Suprapubic skin (tissue), 3 donors: ENCODE measurements at regions not wholly inside any gene's neighbourhood (a gene's known extent, or its start where the extent isn't known, plus 50 kb on each side); places are given as distances from the start of the nearest gene placed in this dataset.

Experiments
- CTCF ChIP-seq, 2 donors: fragments of 200-600 bp in 1 of 2; fragments of 450-650 bp in 1 of 2; sonication (generic) in 1 of 2; IDR thresholded peaks; one replicate each; pipeline ENCODE4 v1.5.1; 2016 to 2019; ENCODE audit warnings: antibody characterized with exemption in 2 of 2, mild to moderate bottlenecking in 1 of 2, moderate library complexity in 1 of 2
- EP300 ChIP-seq: sonication (generic); formaldehyde crosslinking; IDR thresholded peaks from one replicate; pipeline ENCODE4 v1.6.1; 2017; ENCODE audit warnings: antibody characterized with exemption
- POLR2A ChIP-seq, 2 donors: fragments of 450-650 bp; IDR thresholded peaks; one replicate each; pipeline ENCODE4 v1.6.1; 2017; ENCODE audit warnings: antibody characterized with exemption in 2 of 2, mild to moderate bottlenecking in 2 of 2, moderate library complexity in 2 of 2

GRCh38 chr4:105025263-105026017 lies 121.2 kb upstream of the TET2 start:
- no peak for TF ChIP-seq POLR2A (IDR thresholded peaks at IDR 0.05)
- no peak for TF ChIP-seq CTCF (IDR thresholded peaks at IDR 0.05)
- no peak for TF ChIP-seq EP300
